Upper lobe of left lung (tissue), 4 donors: ENCODE measurements at regions not wholly inside any gene's neighbourhood (a gene's known extent, or its start where the extent isn't known, plus 50 kb on each side); places are given as distances from the start of the nearest gene placed in this dataset.

ENCODE experiments used
- EP300 ChIP-seq, 4 donors: sonication (generic); formaldehyde crosslinking; IDR thresholded peaks; one replicate each; pipeline ENCODE4 v1.5.1; 2017; ENCODE audit warnings: antibody characterized with exemption in 4 of 4, control low read depth in 2 of 4
- POLR2A ChIP-seq, 4 donors: fragments of 450-650 bp; IDR thresholded peaks; one replicate each; pipeline ENCODE4 v1.5.1; 2016 to 2017; ENCODE audit warnings: antibody characterized with exemption in 4 of 4, mild to moderate bottlenecking in 2 of 4
- POLR2AphosphoS5 ChIP-seq, 2 donors: sonication (generic); formaldehyde crosslinking; IDR thresholded peaks; one replicate each; pipeline ENCODE4 v1.5.1; 2017; ENCODE audit warnings: antibody characterized with exemption in 2 of 2
- TF ChIP-seq, protein P1 (sequence below), 6 experiments: fragments of 450-650 bp in 4 of 6; fragments of 200-600 bp in 2 of 6; sonication (generic) in 2 of 6; IDR thresholded peaks; one replicate each; pipeline ENCODE4 v1.5.1; 2016 to 2019; ENCODE audit warnings: antibody characterized with exemption in 6 of 6

DNA sequence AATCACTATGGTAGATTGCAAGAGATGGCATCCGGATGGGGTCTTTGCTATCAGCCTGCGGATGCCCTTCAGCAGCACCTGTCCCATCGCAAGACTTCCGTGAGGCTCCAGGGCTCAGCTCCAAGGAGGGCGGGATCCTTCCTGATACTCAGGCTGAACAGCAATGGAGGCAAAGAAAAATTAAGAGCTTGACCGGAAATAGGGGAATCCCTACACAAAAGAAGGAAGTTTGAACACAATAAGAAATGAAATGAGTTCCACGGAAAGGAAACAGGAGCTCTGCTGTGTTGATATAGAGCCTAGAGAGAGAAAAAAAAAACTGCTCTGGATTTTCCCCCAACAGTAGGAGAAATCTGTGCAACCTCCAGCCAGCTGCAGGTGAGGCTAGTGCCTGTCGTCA is 91.9 kb downstream of the ARL4C start:
- TF ChIP-seq, protein P1, sequence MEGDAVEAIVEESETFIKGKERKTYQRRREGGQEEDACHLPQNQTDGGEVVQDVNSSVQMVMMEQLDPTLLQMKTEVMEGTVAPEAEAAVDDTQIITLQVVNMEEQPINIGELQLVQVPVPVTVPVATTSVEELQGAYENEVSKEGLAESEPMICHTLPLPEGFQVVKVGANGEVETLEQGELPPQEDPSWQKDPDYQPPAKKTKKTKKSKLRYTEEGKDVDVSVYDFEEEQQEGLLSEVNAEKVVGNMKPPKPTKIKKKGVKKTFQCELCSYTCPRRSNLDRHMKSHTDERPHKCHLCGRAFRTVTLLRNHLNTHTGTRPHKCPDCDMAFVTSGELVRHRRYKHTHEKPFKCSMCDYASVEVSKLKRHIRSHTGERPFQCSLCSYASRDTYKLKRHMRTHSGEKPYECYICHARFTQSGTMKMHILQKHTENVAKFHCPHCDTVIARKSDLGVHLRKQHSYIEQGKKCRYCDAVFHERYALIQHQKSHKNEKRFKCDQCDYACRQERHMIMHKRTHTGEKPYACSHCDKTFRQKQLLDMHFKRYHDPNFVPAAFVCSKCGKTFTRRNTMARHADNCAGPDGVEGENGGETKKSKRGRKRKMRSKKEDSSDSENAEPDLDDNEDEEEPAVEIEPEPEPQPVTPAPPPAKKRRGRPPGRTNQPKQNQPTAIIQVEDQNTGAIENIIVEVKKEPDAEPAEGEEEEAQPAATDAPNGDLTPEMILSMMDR (IDR thresholded peaks at IDR 0.05), result no peak
- TF ChIP-seq POLR2A (IDR thresholded peaks at IDR 0.05), result no peak
- no peak for TF ChIP-seq POLR2AphosphoS5 (IDR thresholded peaks at IDR 0.05)
- TF ChIP-seq EP300 (IDR thresholded peaks at IDR 0.05), result no peak
